Endothelial cell of umbilical vein (primary cell): ENCODE measurements at regions not wholly inside any gene's neighbourhood (a gene's known extent, or its start where the extent isn't known, plus 50 kb on each side); places are given as distances from the start of the nearest gene placed in this dataset.

Experiments used
- EZH2 ChIP-seq: IDR thresholded peaks from 2 replicates; pipeline ENCODE4 v1.6.1; 2012; ENCODE audit warnings: borderline replicate concordance, low read depth, mild to moderate bottlenecking, moderate library complexity, low read length, inconsistent platforms; ENCODE audit not compliant: severe bottlenecking
- GATA2 ChIP-seq: IDR thresholded peaks from 2 replicates; pipeline ENCODE4 v1.7.0; 2011; ENCODE audit warnings: low read depth, mild to moderate bottlenecking, moderate library complexity, mixed read lengths, low read length; ENCODE audit not compliant: insufficient read length, insufficient read depth
- POLR2A ChIP-seq: IDR thresholded peaks from 2 replicates; pipeline ENCODE4 v1.6.1; 2012; ENCODE audit warnings: low read depth, mild to moderate bottlenecking, control low read depth, low read length
- POLR2AphosphoS5 ChIP-seq: IDR thresholded peaks from 2 replicates; pipeline ENCODE4 v1.6.1; 2012; ENCODE audit warnings: low read depth, mild to moderate bottlenecking, control low read depth, low read length, moderate library complexity; ENCODE audit not compliant: insufficient read depth
- TF ChIP-seq, protein P1 (sequence below), 2 donors: IDR thresholded peaks; 1 replicate in 1 of 2; 2 replicates in 1 of 2; pipeline ENCODE4 v1.5.1; 2011; ENCODE audit warnings: low read length in 2 of 2, mild to moderate bottlenecking in 2 of 2, moderate library complexity in 2 of 2, control low read depth in 1 of 2, inconsistent platforms in 1 of 2, low read depth in 1 of 2; ENCODE audit not compliant: insufficient read depth in 1 of 2; ENCODE audit errors: extremely low read depth in 1 of 2
- TF ChIP-seq, protein P2 (sequence below): IDR thresholded peaks from 2 replicates; pipeline ENCODE4 v1.6.1; 2011; ENCODE audit not compliant: insufficient read depth, insufficient read length

DNA sequence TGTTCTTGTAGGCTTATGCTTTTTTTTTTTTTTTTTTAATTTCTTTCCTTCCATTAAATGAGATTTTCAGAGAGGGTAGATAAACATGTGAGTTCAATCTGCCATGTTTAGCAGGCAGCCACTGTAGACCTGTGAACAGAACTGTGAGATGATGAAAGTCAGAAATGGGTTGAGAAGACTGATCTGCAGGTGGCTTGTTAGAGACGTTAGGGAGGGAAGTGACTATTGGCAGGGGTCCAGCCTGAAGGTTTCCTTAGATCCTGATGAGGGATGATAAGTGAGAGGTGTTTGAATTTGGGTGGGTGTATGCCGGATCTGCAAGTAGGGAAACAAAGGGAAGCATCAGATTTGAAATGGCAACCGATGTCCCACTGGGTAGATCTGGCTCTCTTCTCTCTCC is 157.8 kb downstream of the HS3ST3B1 start:
- TF ChIP-seq, protein P1, sequence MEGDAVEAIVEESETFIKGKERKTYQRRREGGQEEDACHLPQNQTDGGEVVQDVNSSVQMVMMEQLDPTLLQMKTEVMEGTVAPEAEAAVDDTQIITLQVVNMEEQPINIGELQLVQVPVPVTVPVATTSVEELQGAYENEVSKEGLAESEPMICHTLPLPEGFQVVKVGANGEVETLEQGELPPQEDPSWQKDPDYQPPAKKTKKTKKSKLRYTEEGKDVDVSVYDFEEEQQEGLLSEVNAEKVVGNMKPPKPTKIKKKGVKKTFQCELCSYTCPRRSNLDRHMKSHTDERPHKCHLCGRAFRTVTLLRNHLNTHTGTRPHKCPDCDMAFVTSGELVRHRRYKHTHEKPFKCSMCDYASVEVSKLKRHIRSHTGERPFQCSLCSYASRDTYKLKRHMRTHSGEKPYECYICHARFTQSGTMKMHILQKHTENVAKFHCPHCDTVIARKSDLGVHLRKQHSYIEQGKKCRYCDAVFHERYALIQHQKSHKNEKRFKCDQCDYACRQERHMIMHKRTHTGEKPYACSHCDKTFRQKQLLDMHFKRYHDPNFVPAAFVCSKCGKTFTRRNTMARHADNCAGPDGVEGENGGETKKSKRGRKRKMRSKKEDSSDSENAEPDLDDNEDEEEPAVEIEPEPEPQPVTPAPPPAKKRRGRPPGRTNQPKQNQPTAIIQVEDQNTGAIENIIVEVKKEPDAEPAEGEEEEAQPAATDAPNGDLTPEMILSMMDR (IDR thresholded peaks at IDR 0.05; ENCODE audit: extremely low read depth in 1 of 2, insufficient read depth in 1 of 2, low read depth in 1 of 2, low read length in 2 of 2), result no peak
- TF ChIP-seq POLR2AphosphoS5 (no peak), EZH2 (no peak), POLR2A (no peak), GATA2 (no peak)
- TF ChIP-seq, protein P2, sequence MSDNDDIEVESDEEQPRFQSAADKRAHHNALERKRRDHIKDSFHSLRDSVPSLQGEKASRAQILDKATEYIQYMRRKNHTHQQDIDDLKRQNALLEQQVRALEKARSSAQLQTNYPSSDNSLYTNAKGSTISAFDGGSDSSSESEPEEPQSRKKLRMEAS, result no peak
